Rectal smooth muscle tissue (tissue), 1 donor: ENCODE measurements at regions not wholly inside any gene's neighbourhood (a gene's known extent, or its start where the extent isn't known, plus 50 kb on each side); places are given as distances from the start of the nearest gene placed in this dataset.

Source experiments
- H3K27ac ChIP-seq: one replicate; pipeline ENCODE4 v1.7.0; 2013; ENCODE audit warnings: low read depth, low read length, inconsistent platforms
- H3K27me3 ChIP-seq: one replicate; pipeline ENCODE4 v1.7.0; 2013; ENCODE audit warnings: low read length; ENCODE audit not compliant: control insufficient read depth, insufficient read depth
- H3K36me3 ChIP-seq: one replicate; pipeline ENCODE4 v1.7.0; 2013; ENCODE audit warnings: low read length; ENCODE audit not compliant: control insufficient read depth, insufficient read depth
- H3K4me1 ChIP-seq: one replicate; pipeline ENCODE4 v1.7.0; 2013; ENCODE audit warnings: low read length; ENCODE audit not compliant: control insufficient read depth, insufficient read depth
- H3K4me3 ChIP-seq: one replicate; pipeline ENCODE4 v1.7.0; 2013; ENCODE audit warnings: low read length
- H3K9ac ChIP-seq: one replicate; pipeline ENCODE4 v1.7.0; 2013; ENCODE audit warnings: low read length

DNA sequence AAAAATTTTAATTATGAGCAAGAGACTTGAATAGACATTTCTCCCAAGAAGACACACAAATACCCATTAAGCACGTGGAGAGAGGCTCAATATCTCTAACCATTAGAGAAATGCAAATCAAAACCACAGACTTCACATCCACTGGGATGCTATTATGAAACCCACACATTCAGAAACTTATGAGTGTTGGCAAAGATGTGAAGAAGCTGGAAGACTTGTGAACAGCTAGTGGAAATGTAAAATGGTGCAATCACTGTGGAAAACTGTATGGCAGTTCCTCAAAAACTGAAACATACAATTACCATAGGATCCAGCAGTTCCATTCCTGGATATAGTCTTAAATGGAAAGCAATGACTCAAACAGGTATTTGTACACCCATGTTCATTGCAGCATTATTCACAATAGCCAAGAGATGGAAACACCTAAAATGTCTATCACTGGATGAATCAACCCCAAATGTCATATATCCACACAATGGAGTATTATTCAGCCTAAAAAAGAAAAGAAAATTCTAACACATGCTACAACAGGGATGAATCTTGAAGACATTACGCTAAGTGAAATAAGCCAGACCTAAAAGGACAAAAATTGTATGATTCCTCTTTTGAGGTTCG, 53.5 kb upstream of the FRMD4A start:
- H3K4me1 ChIP-seq = no peaks in the 10 kb centered on the region
- H3K9ac ChIP-seq = no peak overlapping the region
- no peaks in the 10 kb centered on the region for H3K36me3 ChIP-seq
- no peaks in the 10 kb centered on the region for H3K27me3 ChIP-seq
- H3K27ac ChIP-seq = no peak overlapping the region
- H3K4me3 ChIP-seq = no peak overlapping the region

GRCh38 chr10:14383266-14383665, 52.5 kb upstream of the FRMD4A start:
- no peaks in the 10 kb centered on the region for H3K27me3 ChIP-seq
- no peak overlapping the region for H3K27ac ChIP-seq
- H3K4me3 ChIP-seq = no peak overlapping the region
- no peaks in the 10 kb centered on the region for H3K36me3 ChIP-seq
- no peak overlapping the region for H3K9ac ChIP-seq
- H3K4me1 ChIP-seq = no peaks in the 10 kb centered on the region

GRCh38 chr10:14382531-14382930, 51.8 kb upstream of the FRMD4A start:
- no peak overlapping the region for H3K9ac ChIP-seq
- H3K27me3 ChIP-seq = no peaks in the 10 kb centered on the region
- H3K36me3 ChIP-seq = no peaks in the 10 kb centered on the region
- H3K4me1 ChIP-seq = no peaks in the 10 kb centered on the region
- no peak overlapping the region for H3K4me3 ChIP-seq
- H3K27ac ChIP-seq = no peak overlapping the region

- no peaks in the 10 kb centered on the region for H3K27me3 ChIP-seq
- H3K4me1 ChIP-seq = no peaks in the 10 kb centered on the region
- no peak overlapping the region for H3K4me3 ChIP-seq
- H3K36me3 ChIP-seq = no peaks in the 10 kb centered on the region
- no peak overlapping the region for H3K27ac ChIP-seq
- no peak overlapping the region for H3K9ac ChIP-seq
These were observed 51.3 kb upstream of the FRMD4A start for GRCh38 chr10:14382022-14382421.

DNA sequence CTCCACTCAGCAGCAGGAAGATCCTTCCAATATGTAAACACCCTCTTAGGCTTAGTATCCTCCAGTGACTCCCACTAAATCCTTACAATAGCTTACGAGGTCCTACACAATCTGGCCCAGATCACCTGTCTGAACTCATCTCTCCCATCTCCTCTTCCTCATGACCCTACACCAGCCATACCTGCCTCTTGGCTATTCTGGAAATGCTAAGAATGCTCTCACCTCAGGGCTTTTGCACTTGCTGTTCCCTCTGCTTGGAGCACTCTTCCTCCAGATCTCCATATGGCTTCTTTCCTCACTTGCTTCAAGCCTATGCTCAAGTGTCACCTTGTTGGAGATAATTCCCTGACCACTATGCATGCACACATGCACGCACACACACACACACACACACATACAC, 50.8 kb upstream of the FRMD4A start:
- no peaks in the 10 kb centered on the region for H3K4me1 ChIP-seq
- H3K4me3 ChIP-seq = no peak overlapping the region
- H3K36me3 ChIP-seq = no peaks in the 10 kb centered on the region
- no peak overlapping the region for H3K9ac ChIP-seq
- H3K27ac ChIP-seq = no peak overlapping the region
- no peaks in the 10 kb centered on the region for H3K27me3 ChIP-seq

GRCh38 chr10:14380746-14381145, 50.0 kb upstream of the FRMD4A start:
- Histone ChIP-seq H3K27ac (no peak overlapping the region), H3K36me3 (no peaks in the 10 kb centered on the region)

More at GRCh38 chr10:14380746-14381145, 50.0 kb upstream of the FRMD4A start:
- Histone ChIP-seq H3K27me3 (no peaks in the 10 kb centered on the region), H3K4me3 (no peak overlapping the region), H3K4me1 (no peaks in the 10 kb centered on the region), H3K9ac (no peak overlapping the region)
